GM10266 (cell line): ENCODE measurements at regions not wholly inside any gene's neighbourhood (a gene's known extent, or its start where the extent isn't known, plus 50 kb on each side); places are given as distances from the start of the nearest gene placed in this dataset.

Experiments used
- DNase-seq: peaks from one replicate; pipeline ENCODE4 v3.0.0; 2012; ENCODE audit errors: extremely low spot score
- TF ChIP-seq, protein P1 (sequence below): IDR thresholded peaks from 2 replicates; pipeline ENCODE4 v1.5.1; 2012; ENCODE audit warnings: mild to moderate bottlenecking, low read depth; ENCODE audit not compliant: control insufficient read depth, insufficient read depth; ENCODE audit errors: missing control alignments

DNA sequence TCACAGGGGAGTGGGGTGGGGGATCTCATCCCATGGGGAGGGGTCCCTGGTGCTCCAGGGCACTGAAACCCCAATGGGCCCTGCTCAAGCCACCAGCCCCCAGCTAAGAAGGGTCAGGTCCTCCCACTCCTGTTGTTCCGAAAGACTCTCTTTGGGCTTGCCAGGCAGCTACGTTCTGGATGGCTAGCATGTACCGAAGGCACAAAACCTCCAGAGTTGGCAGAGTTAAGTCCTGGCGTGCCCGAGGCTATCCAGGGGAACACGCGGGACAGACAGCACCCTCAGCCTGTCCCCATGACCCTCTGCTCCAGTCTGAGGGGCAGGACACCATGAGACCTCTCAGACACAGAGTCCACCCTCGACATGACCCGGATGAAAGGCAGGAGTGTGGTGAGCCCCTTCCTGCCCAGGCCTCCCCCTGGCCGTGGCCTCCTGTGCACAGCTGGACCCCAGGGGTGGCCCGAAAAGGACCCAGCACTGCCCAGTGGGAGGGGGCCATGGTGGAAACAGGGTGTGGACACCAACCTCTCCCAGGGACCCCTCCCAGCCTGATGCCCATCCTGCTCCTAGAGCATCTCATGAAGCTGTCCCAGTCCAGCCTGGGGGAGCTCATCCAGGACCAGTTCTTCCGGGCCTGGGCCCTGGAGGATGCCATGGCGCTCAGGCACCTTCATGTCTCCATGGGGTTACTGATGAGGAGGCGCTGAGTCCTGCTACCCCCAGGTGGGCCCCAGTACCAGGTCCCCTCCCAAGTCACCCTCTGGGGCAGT is 53.0 kb upstream of the TPM4 start:
- no peak for DNase-seq
- TF ChIP-seq, protein P1, sequence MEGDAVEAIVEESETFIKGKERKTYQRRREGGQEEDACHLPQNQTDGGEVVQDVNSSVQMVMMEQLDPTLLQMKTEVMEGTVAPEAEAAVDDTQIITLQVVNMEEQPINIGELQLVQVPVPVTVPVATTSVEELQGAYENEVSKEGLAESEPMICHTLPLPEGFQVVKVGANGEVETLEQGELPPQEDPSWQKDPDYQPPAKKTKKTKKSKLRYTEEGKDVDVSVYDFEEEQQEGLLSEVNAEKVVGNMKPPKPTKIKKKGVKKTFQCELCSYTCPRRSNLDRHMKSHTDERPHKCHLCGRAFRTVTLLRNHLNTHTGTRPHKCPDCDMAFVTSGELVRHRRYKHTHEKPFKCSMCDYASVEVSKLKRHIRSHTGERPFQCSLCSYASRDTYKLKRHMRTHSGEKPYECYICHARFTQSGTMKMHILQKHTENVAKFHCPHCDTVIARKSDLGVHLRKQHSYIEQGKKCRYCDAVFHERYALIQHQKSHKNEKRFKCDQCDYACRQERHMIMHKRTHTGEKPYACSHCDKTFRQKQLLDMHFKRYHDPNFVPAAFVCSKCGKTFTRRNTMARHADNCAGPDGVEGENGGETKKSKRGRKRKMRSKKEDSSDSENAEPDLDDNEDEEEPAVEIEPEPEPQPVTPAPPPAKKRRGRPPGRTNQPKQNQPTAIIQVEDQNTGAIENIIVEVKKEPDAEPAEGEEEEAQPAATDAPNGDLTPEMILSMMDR: no peak

DNA sequence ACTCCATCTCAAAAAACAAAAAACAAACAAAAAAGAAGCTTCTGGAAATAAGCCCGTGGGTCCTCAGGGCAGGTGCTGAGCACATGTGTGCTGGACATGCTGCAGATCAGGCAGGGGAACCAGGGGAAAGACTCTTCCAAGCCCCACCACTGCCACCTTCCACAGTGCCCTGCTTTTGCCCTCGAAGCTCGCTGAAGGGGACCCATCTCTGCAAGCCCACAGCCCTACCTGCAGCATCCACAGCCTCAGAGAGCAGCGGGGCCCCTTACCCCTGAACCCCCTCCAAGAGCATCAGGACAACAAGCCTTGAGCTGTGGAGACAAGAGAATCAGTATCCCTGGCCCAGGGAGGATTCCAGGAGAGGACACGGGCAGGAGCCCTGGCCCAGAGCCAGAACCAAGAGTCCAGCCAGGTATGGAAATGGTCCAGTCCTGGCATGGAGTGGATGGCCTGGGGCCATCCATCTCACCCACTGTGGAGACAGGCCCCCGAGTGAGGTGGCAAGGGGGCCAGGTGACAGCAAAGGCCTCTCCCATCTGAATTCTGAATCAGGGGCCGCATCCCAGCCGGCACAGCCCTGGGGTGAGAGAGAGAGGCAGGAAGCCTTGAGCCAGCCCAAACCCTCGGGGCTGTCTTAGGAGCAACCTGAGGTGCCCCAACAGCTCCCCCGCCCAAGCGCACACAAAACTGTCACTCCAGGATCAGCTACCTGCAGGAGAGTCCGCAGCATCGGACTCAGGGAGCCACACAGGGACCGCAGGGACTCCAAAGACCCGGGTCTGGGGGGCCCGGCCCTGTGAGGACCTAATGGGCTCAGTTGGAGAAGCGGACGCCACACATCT is 51.8 kb upstream of the TPM4 start:
- no peak for DNase-seq
- TF ChIP-seq, protein P1: no peak

DNA sequence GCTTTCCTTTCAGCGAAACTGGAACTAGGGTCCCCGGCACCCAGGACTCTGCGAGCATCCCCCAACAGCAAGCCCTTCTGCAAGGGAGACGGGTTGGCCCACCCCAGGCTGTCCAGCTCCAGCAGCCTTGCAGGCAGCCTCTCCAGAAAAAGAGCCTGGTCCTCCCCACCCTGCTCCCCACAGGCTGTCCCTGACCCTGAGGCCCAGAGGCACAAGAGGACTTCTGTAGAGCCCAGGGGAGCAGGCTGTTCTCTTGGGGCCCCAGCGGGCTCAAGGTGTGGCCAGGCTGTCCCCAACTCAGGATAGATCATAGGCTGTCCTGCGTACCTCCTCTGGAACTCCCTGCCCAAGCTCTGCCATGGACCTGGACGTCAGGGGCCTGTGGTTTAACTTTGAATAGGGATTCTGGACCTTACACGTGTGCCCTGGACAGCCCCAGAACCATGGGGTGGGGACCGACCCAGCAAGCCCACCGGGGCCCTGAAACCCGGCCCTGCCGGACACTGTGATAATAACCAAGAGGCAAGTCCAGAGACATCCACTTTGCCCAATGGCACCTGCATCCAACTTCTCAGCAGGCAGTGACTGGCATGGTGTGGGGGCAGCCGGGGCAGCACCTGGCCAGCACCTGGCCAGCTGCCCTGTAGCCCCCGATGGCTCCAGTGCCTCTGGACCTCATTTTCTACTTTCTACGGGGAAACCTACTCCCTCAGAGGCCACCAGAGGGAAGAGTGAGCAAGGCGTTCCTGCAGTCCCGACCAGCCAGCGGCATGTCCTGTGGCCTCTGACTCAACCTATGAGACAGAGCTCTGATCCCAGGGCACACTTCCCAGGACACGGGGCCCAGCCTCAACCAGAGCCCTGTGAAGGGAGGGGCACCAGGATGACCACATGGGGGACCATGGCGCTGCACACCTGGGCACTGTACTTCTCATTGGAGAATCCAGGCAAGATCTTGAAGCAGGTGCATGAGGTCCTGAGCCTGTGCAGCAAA is 50.9 kb upstream of the TPM4 start:
- no peak for DNase-seq
- TF ChIP-seq, protein P1: peak; percentile 30

DNA sequence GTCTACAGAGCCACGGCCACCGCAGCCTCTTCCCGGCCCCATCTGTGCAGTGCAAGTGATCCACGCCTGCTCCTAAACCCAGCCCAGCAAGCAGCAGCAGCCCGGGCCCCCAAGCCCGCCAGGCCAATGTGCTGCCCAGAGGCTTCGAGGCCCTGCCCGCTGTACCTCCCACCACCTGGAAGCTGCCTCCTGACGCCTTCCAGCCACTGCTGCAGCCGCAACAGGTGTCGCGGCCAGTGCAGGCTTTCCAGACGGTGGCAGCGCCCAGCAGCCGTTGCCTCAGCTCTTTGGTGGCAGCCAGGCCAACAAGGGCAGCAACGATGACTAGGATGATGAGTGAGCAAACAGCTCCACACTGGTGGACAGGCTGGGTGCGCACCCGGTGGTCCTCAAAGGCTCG is 50.2 kb upstream of the TPM4 start:
- TF ChIP-seq, protein P1: no peak

More for the DNA sequence above, 50.2 kb upstream of the TPM4 start:
- no peak for DNase-seq
